Stimulated activated CD4-positive, alpha-beta T cell treated with anti-CD3 and anti-CD28 coated beads, TNF-alpha, amount 100 ng/mL, for 24 hours (primary cell): ENCODE measurements at regions not wholly inside any gene's neighbourhood (a gene's known extent, or its start where the extent isn't known, plus 50 kb on each side); places are given as distances from the start of the nearest gene placed in this dataset.

Experiments used
- DNase-seq, 3 experiments: peaks; one replicate each; pipeline ENCODE4 v3.0.0-alpha.2; 2020; ENCODE audit warnings: low read depth in 3 of 3

GRCh38 chr2:216808805-216809425 lies 50.9 kb downstream of the TNP1 start:
- no peak for DNase-seq

DNA sequence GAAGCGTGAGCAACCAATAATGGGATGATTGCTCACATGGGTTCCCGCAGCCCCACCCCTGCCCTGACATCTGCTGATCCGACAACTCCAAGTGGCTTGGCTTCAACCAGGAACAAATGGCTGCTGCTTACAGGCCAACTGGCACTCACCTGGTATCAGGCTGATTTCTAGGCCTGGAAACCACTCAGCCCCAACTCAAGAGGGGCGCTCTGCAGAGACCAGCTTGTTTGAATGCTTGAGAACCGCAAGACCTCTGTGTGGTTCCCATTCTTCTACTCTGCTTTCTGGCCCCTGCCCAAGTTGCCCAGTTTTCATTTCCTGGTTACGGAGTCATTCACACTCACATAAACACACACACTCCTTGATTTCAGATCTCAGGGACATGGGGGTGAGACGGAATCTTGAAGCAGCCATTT lies 52.0 kb downstream of the TNP1 start:
- DNase-seq: no peak

- no peak for DNase-seq
Measured at GRCh38 chr2:216804357-216805350, 55.2 kb downstream of the TNP1 start.

DNA sequence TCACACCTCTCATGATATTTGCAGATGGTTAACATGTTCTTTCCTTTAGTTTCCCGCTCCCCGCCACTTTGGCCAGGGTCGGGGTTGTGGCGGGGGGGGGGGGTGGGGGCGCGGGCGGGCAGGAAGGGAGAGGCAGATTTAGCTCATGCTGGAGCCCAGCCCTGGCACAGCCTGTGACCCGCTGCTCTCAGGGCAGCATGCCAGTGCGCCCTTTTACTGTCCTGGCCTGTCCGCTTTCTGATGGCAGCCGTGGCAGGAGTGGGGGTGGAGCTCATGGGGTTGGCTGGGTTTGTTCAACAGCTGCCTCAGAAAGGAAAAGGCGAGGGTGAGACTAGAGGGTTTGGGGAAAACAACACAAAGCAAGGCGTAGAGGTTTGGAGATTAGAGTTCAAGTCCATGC lies 56.1 kb downstream of the TNP1 start:
- no peak for DNase-seq

DNA sequence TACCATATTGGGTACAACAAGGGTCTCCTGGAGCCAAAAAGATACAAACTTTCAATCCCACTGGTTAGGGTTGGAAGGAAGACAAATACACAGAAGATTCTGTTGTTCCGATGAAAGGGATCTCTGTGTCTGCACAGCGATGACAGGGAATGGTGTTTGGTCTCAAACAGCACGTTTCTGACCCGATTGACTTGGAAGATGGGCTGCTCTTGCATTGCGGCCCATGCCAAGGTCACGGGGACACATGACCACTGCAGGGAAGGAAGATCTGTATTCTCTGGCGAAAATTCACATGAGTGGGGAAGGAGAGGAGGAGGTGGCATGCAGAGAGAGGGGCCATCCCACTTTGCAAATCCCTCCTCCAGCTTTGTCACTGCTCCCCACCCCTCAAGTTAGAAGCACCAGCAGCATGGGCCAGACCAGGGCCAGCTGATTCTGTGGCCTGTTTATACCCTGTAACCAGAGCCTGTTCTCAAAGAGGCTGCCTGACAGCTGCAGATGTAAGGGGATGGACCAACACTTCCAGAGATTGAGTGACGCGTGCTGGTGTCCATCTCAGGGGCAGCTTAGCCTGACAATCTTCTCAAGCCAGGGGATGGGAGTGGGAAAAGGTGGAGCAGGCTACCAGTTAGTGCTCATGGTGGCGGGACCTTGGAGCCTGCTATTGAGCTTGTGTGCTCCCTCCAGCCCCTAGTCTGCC lies 57.2 kb downstream of the TNP1 start:
- DNase-seq: no peak

- DNase-seq: no peak
Measured at GRCh38 chr2:216800836-216801235, 59.0 kb downstream of the TNP1 start.

- no peak for DNase-seq
Measured at GRCh38 chr2:216799873-216800431, 59.9 kb downstream of the TNP1 start.

DNA sequence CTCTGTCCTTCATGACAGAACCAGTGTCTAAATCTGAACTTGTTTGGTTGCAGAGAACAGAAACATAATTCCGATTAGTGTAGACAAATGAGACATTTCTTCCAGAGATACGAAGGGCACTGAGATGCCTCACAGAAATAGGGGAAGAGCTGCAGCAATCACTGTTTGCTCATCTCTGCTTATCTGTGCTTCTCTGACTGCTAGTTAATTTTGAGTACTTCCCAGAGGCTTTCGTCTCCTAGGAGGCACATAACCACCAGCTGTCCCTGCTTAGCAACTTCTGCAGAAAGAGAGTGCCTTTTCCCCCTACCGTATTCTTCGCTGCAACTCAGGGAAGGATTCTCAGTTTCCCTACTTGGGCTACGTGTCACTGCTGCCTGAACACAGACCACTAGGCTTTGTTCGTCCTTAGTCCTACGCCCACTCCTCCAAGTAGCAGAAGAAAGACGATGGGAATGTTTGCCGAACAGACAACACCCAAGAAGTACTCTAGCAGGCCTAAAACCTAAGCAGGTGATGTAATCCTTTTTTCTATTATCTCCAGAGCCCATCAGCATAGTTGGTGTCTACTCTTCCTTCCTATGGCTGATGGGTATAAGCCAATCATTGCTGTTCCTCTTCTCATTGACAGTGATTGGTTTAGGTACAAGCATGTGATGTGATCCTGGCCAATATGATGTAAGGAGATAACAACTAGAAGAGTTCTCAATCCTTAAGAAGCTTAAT lies 63.6 kb downstream of the TNP1 start:
- DNase-seq: no peak

GRCh38 chr2:216793386-216793785 lies 66.5 kb downstream of the TNP1 start:
- DNase-seq: no peak

DNA sequence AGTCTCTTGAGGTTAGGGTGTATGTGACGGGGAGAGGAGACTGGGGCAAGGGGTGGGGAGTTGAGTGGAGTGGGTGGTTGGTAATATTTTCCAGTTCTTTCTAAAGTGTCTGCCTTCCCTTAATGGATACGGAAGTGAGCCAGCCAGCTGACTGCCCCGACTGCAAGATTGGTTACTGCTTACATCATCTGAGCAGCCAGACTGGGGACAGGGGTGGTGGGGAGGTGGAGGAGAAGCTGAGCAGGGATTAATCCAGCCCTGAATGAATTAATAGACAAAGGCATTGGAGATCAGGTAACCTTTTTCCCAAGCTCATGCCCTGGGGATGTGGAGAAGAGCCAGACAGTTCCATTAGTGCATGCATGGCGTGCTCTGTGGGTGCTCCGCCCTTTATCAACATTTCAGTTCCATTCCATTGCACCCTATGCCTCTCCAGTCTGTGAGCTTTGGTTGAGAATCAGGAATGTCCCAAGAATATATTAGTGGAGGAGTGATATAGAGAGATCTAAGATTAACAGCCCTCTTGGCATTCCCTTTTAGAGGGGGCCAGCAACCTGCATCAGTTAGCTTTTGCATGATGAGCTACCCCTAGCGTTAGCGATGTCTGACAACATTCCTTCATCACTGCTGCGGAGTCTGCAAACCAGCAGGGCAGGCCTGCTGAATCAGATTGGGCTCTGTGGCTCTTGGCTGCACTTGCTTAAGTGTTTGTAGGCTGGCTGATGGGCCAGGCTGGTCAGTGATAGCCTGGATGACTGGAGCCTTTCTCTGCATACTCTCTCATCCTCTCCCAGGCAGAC lies 67.4 kb downstream of the TNP1 start:
- no peak for DNase-seq

DNA sequence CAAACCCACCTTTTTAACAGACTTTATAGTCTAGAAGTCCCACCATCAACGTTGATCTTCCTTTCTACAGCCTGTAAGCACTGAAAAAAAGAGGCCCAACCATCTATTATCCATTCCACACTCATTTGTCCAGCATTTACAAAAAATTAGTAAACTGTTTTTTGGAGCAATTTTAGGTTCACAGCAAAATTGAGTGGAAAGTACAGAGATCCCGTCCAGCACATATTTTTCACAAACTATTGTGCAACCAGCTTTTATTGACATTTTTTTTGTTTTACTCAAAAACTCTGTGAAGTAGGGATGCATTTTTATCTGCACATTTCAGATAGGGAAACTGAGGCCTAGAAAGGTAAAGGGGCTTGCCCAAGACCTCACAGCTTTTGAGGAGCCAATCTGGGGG lies 68.6 kb downstream of the TNP1 start:
- DNase-seq: no peak

DNA sequence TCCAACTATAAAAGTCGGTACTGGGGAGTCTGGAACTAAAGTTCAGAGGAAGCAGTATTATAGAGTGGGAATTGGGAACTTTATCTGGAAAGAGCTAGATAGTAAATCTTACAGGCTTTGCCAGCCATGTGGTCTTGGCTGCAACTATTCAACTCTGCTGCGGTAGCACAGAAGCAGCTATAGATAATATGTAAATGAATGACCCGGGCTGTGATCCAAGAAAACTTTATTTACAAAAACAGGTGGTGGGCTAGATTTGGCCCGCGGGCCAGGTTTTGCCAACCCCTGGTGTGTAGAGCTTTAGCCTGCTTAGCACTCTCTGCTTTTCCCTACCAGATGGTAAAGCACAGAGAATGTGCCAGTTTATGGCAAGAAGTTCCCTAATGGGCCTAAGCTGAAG lies 70.8 kb downstream of the TNP1 start:
- no peak for DNase-seq

GRCh38 chr2:216787851-216788540 lies 71.9 kb downstream of the TNP1 start:
- DNase-seq: no peak

DNA sequence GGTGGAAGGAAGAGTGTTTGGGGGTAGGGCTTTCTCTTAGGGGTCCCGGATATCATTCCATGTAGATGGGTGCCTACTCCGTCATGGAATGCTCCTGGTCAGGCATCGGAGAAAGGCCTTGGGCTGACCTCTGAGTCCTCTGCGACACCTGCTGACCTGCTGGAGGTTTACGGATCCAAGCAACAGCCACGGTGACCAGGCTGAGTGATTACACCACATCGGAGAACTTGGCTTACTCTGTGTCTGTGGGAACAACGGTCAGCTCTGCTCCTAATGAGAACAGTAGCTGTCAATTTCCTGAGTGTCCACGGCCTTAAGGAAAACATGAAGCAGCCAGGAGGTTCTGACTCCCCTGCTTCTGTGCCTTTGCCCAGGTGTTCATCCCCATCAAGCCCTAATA lies 73.2 kb downstream of the TNP1 start:
- no peak for DNase-seq

- DNase-seq: no peak
Measured at GRCh38 chr2:216784456-216784855, 75.4 kb downstream of the TNP1 start.

- DNase-seq: no peak
Measured at GRCh38 chr2:216781709-216782108, 78.2 kb downstream of the TNP1 start.

DNA sequence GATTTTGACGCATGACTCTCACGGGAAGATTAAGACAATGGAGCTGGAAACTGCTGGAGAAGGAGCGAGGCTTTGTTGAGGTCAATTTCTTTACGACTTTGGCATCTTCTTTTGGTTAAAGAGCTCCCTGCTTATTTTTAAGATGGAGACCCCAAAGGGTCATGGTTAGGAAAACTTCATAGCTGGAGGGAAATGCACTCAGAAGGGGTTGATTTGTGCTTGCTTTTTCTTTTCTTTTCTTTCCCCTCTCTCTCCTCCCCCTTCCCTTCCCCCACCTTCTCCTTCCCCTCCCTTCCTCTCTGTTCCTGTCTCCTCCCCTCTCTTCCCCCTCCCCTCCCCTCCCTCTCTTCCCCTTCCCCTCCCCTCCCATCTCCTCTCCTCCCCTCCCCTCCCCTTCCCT lies 79.0 kb downstream of the TNP1 start:
- no peak for DNase-seq

DNA sequence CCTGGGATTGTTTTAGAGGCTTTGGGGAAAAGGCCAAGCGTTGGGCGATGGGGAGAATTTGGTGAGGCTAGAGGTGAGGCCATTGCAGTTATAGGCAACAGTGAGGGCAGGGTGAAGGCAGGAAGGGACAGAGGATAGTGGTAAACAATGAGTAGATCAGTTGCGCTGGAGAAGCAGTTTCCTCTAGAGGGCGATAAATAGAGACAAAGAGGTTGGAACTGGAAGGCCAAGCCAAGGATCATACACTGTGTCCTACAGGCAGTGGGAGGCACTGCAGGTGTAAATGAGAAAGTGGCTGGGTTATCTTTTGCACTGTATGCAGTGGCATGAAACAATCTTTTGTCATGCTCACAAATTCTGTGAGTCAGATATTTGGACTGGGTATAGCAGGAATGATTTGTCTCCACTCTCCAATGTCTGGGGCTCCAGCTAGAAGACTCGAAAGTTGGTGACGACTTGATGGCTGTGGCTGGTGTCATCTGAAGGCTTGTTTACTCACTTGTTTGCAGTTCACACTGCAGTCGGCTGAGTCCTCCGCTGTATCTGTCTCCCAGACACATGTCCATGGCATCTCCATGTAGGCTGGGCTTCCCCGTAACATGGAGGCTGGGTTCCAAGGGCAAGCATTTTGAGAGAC lies 82.1 kb downstream of the TNP1 start:
- DNase-seq: peak in 2 of 3 experiments; percentile 4 to 12

DNA sequence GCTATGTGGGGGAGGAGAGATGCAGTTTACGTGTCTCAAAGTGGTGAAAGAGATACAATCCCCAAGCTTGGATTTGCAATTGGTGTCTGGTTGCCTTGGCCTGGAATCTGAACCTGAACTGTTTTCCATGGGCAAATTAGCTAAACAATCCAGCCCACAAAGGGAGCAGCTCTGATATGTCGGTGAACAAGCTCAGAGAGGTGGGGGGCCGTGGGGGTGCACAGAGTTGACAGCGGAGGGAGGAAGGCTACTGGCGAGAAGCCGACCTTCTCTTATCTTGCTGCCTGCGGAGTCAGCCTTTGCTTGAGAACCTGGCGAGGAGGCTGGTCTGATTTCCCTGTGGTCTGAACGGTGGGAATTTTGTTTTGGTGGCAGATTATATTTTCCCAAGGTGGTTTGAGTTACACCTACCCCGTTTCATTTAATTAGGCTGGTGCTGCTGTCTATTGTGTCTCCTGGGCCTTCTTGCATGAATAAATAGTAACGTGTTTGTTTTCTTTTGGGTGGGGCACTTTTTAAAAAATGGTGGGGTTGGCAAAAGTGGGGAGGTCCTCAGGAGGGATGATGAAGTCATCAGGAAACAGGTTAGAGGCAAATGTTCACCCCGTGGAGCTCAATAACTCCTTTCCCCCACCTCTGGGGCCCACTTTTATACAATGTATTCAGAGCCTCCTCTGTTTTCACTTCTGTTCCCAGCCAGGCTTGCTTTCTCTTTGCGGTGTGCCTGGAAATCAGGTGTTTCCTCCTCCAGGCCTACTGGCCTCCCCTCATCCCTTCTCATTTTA lies 80.9 kb upstream of the IGFBP5 start:
- no peak for DNase-seq
